ENCODE measurements at regions not wholly inside any gene's neighbourhood (a gene's known extent, or its start where the extent isn't known, plus 50 kb on each side); places are given as distances from the start of the nearest gene placed in this dataset.
"Not testable (repeated sequence)": the region's sequence is repeated elsewhere in the genome, so short reads cannot be mapped to it uniquely, and the experiment has no call there.

DNA sequence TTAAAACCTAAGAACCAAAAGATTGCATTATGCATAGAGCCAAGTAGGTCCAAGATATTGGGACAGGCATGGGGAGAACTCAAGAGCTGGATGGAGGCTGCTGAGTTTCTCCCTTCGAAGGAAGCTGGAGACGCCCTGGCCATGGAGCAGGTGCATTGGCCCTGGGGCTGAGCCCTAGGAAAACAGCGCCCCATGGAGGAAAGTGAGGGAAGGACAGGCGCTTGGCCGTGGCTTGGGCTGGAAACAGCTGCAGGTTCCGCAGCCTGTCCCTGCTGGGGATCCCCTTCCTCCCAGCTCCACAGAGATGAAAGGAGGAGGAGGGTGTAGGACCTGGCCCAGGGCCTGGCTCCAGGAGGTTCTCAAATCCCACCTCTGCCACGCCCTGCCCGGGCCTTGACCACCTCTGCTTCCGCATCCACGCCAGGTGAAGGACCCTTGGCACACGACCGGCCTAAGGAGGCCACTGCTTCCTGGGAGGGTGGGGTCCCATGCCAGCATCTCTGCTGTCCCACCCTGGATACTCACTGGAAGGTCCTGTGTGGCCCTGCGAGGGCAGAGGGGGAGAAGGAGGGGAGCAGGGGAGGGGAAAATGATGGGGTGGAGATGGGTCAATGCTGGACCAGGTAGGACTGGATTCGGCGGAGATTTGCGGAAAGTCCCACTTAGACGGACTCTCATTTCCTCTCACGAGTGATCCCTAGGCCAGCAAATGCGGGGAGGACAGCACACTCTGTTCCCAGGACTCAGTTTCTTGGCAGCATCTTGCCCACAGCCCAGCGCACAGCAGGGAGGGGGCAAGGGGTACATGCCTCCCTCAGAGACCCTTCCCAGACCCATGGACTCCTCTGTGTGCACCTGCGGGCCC lies 258.6 kb upstream of the TCERG1L start:
- DNase-seq = no peak

DNA sequence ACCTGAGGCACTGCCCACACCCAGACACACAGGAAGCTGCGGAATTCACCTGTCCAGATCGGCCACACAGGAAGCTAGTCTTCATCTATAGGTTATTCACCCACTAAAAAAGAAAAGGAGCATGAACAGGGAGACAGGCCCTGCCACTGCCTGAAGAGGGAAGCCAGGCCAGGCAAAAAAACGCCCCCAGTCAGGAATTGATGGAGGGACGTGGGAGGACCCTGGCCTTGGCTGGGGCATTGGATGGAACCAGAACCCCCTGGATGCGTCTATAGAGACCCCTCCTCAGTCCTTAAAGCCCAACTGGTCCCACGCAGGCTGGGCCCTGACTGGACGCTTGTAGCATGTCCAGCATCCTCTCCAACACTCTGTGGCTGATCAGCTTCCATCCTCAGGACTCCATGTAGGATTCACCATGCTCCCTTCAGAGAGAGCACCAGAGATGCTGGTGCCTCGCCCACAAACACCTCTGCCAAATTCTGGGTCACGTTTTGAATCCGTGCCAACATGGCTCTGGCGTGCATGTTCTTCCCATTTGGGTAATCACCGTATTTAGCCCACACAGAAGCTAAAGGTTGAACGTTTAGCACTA lies 259.3 kb upstream of the TCERG1L start:
- no peak for DNase-seq

DNA sequence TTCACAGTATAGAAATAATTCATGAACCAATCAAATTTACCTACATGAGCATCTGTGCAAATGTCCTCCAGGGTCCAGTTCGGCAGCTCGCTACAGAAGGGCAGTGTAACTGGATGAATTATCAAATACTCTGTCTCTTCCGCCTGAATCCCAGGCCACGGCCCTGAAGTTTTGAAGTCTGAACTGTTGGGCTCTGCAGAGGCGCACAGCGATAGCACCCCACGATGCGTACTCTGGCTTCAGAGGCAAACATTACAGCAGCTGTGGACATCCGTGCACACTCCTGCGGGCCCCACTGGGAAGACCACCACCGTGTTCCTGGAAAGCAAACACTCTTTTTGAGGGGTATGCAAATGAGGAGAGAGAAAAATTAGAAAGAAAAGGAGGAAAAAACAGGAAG lies 259.8 kb upstream of the TCERG1L start:
- DNase-seq = no peak

DNA sequence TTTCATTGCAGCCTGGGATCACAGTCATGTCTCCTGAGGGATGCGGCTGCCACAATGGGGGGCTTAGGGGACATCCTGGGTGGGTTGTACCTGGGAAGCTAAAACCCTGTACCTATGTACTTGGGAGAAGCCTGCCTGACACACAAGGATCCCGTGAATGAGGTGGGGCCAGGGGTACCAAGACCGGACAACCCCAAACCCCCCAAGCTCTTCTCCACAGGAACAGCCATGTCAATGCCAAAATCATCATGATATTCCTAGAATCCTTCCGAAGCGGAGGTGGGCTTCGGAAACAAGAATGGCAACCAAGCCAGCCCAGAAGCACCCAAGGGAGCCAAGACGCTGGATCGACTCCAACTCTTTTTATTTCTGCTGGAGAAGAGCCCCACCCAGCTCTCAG lies 260.3 kb upstream of the TCERG1L start:
- DNase-seq = no peak

DNA sequence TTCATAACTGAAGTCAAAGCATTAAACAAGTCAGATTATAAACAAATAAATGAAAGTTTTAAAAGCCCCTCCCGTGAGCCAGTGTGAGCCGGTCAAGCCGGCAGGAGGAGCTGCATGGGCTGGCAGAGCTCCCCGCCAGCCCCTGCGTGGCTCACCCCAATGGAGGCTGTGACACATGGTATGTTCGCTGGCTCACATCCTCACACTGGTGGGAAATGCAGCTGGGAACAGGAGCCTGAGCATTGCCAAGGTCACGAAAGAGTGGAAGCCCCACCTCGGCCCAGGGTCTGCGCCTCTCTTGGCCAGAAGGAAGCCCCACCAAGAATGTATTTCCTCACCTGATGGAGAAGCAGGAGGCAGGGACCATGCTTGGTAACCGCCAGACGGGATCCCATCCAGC lies 261.7 kb upstream of the TCERG1L start:
- DNase-seq = no peak

DNA sequence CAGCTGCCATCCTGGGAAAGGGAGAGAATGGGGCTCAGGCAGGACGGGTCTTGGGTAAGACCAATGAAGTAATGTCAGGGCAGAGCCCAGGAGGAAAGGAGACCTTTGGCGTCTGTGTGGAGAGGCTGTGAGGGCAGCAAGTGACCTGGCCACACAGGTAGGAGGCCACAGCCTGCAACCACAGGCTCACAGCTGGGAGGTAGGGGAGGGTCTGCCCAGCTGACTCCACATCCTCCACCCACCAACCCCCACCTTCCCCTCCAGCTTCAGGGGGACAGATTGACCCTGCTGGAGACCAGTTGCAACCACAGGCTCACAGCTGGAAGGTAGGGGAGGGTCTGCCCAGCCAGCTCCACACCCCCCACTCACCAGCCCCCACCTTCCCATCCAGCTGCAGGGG lies 262.2 kb upstream of the TCERG1L start:
- DNase-seq = no peak

DNA sequence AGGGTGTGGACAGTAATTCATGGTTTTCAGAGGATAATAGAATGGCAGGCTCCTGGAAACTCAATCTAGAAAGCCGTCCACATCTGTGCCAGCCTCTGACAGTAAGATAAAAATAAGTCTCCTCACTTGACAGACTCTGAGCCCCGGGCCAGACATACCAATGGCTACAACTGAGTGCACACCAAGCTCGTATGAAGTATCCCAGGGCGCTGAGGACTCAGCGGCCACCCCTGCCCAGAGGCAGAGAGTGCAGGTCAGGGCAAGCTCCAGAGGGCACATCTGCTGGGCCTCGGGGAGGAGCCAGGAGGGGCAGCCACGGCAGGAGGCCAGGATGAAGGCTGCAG lies 262.8 kb upstream of the TCERG1L start:
- no peak for DNase-seq

DNA sequence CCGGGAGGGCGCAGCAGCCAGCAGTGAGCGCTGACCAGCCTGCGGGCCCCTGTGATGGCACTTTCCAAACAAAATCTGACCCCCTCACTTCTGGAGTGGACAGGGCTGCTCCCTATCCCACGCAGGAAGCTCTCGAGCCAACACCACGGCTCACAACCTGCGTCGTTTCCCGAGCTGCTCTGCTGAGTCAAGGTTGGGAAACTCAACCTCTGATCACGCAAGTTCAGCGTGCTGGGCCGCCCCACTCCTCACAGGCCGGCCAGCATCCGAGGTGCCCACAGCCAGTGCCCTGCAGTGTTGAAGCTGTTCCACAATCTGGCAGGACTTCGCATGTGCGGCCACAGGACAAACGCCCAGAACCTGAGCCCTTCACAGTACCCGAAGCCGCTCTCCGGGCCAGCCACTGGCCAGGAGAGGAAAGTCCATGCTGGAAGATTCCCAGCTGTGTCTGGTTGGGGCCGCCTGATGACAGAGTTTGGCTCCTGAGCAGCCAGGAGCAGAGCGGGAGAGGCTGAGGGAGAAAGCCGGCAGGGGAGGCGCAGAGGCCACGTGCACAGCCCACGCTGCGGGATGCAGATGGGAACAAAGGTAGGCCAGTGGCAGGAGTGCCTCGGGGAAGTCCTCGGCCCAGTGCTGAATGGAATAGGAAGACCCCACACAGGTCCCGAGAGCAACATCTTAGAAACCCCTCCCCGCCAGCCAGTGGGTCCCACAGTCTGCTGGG lies 263.3 kb upstream of the TCERG1L start:
- DNase-seq = no peak

DNA sequence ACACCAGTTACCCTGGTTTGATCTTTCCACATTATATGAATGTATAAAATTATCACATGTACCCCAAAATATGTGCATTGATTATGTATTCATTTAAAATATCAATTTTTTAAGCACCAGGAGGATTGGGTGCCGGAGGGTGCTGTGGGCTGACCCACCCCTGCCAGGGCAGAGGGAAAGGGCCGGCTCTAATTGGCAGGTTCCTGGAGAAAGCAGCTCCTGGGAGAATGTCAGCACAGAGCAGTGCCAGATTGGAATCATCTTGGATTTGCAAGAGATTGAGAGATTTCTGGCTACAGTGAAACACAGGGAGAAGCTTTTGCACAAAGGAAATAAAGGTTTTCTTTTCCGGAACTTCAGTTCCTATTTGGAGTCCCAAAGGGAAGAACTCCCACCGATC lies 264.4 kb upstream of the TCERG1L start:
- no peak for DNase-seq

DNA sequence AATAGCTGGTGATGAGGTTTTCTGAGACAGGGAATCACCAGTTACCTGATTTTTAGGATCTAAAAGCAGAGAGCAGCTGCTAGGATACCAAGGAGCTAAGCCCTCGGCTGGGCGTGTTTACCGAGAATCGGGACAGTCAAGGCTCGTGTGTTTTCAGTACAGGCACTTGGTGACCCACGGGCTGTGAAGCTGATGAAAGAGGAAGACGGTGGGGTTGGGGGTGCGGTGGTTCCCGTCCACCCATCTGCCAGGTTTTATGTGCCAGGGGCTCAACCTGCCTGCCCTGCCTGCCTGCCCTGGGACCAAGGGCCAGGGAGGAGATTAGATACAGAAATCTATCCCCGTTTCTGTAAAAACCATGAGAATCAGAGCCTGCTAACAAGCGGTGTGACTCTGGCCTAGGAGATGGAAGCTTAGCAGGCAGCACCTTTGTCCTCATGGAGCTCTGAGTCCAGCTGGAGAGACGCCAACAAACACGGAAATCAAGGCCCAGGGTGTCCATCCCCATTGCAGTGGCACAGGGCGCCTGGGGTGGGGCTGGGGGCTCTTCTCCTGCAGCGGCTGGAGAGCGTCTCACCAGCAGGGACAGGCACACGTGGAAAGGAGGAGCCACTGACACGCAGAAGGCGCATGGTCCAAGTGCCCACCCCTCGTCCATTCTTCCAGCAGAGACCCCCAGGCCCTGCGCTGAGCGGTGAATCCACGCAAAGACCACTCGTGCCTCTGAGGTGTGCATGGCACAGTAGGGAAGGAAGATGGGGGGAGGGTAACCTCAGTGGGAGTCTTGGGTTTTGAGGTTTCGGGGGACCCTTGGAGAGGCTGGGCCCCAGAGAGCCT lies 265.0 kb upstream of the TCERG1L start:
- DNase-seq = no peak

DNA sequence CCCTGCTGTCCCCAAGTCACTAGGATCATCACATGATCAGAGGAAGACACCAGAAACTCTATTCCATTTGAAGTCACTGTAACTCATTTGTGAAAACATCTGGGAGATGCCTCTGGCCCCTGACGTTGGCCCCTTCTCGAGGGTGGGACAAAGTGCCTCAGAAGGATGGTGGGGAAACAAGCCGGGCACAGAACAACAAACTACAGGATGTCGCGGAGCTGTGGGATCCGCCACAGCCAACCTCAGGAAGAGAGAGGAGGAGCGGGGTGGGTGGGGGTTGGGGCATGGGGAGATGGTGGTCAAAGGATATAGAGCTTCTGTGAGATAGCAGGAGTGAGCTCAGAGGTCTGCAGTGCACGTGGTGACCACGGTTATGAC lies 265.6 kb upstream of the TCERG1L start:
- DNase-seq = no peak

DNA sequence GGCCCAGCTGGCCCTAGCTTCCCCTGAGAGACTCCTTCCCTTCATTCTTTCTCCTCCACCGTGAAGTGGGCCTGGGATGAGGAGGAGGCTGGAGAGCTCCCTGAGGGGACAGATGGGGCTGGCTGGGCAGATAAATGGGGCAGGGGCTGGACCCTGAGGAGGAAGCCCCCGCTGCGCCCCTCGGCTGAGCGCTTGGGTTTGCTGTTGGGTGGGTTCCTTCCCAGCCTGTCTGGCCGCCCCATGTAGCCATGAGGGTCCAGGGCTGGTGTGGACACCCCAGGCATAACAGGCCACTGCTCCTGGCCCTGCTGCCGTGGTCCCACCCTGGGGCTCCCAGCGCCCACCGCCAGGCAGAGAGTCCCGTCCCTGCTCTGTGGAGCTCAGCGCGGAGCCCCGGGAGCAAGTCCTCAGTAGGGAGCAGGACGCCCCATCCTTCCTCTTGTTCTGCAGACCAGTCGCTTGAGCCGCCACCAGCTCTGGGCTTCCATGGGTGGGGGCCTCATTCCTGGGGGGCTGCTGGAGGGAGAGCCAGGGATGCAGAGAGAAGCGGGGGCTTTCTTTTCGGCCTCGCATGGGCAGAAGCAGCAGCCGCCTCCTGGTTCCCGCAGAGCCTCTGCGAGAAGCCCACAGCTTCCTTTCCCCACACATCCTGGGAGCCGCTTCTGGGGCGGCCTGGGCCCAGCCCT lies 266.4 kb upstream of the TCERG1L start:
- no peak for DNase-seq

DNA sequence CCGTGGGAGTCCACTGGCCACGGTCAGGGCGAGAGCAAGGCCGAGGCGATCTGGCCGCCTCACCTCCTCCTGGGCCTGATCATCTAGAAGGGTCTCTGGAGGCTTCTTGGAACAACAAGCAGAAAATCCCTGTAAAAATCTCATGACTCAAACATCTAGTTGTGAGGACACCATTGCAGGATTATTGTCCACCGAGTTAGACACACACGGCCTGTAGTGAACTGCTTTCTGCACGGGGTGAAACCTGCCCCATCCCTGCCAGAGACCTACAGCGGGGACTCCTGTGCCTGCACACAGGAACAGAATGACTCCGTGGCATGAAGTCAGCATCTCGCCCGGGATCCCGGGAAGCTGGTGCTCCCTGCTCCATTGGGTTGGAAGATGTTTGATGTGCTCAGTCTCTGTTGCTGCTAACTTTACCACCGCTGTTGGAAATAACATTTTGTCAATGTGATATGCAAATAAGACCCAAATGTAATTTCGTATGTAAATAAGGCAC lies 267.0 kb upstream of the TCERG1L start:
- DNase-seq = no peak

DNA sequence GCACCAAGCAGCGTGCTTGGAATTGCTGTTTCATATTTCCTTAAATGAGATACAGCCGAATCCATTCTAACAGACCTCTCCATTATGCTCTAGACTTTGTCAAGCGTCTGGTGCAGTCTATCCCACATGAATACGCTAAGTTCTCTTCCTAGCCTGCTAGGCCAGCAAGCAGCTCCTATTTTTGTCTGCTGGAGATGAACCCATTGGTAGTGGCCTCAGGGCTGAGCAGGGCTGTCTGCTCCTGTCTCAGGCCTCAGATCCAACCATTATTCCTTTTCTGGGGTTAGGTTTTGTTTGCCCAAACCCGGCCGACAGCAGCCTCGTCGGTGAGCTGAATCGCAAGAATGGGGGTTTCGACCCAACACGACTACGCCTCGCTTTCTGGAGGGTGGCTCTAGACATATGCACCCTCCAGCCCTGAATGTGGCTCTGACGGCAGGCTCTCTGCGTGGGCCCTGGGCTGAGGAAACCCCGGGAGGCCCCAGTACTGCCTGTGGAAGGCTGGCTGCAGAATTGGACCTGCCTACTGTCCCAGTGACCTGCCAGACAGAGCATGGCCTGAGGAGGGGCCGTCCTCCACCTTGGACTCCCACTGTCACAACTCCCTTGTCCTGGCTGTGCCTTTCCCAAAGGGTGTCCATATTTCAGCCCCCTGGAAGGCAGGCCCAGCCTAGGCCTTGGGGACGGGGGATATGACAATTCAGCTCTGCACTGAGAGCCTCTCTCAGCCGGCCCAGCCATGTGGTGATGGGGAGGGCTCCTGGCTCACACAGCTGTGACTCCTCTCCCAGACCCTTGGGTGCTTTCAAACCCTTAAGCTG lies 267.9 kb upstream of the TCERG1L start:
- DNase-seq = no peak

DNA sequence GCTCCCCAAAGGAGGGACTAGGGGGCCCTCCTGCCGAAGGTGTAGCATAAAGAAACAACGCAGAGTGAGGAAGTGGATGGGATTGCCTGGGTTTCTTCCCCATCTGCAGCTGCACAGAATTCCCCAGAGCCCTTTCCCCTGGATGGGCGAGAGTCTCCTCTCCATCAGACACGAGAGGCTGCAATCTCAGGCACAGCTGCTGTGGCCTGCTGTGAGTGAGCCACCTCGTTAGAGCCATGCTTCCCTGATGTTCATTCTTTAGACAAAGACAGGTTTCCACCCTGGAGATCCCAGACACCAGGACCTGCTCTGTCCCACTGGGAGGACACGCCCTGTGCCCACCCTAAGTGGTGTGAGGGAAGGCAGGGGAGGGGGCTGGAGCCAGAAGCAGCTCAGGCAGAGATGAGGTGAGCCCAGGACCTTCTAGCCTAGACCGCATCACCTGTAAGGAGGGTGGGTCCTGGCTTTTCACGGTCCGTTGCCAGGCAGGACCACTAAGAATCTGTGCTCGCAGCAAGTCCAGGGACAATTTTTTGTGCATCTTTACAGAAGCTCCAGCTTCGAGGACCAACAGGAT lies 268.6 kb upstream of the TCERG1L start:
- no peak for DNase-seq

DNA sequence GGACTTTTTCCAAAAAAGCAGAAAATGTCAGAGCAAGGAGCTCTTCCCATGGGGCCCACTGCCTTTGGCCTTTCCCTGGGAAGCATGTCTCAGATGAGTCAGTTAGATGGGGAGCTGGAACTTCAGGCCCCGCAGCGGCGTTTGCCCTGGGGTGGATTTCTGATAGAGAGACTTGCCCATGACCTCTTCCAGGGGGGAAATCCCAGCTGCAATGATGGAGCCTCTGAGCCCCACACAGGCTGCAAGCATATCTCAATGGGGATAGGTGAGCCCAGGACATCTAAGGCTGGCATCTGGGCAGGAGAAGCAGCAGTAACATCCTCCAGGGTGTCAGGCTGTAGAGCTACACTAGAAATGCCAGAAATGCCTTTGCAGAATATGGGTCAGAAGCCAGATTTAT lies 269.2 kb upstream of the TCERG1L start:
- DNase-seq = no peak

DNA sequence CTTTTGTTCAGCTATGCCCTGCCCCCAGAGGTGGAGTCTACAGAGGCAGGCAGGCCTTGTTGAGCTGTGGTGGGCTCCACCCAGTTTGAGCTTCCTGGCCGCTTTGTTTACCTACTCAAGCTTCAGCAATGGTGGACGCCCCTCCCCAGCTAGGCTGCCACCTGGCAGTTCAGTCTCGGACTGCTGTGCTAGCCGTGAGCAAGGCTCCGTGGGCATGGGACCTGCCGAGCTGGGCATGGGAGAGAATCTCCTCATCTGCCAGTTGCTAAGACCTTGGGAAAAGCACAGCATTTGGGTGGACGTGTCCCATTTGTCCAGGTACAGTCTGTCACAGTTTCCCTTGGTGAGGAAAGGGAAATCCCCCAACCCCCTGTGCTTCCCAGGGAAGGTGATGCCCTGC lies 270.0 kb upstream of the TCERG1L start:
- not testable (repeated sequence) for DNase-seq

DNA sequence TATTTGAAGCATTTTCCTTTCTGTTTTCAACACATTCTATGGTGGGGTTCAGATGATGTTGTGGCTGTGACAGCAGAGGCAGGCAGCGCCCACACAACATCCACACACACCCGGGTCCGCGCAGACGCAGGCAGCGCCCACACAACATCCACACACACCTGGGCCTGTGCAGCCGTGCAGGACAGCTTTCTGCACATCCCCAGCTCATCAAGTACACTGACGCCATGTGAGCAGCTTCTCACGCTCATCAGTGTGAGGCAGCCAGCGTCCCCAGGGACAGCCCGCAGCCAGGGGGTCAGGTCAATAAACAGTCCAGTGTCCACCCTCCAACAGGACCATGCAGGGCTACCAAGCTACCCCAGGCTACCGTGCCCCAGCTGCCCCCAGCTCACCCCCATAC lies 272.8 kb upstream of the TCERG1L start:
- no peak for DNase-seq

DNA sequence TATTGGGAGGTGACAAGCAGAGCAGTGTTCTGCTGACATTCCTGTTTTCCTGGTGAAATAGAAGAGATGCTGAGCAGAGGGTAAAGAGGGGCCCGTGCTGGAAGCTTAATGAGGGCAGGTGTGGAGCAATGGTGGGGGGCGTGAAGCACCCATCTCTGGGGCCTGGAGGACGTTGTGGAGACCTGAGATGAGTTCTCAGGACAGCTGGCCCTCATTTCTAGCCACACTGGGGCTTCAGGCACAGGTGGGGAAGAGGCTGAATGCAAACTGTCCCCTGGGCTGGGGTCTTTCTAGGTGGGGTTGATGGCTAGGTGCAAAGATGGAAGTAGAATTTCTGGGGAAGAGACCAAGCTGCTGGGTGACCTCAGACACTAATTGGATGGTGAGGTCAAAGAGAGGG lies 274.2 kb upstream of the TCERG1L start:
- no peak for DNase-seq

DNA sequence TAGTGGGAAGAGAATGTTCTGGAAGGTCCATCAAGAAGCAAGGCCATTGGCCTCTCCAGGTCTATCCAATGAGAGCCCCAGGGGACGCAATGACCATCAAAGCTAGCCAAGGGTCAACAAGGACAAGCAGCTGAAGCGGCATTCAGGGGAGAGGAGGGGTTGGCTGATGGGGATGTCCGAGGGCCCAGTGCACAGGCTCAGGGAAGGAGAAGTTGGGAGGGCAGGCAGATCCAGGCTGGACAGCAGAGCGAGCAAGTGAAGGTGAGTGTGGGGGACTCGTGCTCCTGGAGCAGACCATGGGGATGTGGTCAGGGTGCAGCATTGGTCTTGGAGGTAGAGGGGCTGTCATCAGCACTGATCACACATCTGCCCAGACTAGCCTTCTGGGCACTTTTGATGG lies 275.4 kb upstream of the TCERG1L start:
- DNase-seq = no peak

DNA sequence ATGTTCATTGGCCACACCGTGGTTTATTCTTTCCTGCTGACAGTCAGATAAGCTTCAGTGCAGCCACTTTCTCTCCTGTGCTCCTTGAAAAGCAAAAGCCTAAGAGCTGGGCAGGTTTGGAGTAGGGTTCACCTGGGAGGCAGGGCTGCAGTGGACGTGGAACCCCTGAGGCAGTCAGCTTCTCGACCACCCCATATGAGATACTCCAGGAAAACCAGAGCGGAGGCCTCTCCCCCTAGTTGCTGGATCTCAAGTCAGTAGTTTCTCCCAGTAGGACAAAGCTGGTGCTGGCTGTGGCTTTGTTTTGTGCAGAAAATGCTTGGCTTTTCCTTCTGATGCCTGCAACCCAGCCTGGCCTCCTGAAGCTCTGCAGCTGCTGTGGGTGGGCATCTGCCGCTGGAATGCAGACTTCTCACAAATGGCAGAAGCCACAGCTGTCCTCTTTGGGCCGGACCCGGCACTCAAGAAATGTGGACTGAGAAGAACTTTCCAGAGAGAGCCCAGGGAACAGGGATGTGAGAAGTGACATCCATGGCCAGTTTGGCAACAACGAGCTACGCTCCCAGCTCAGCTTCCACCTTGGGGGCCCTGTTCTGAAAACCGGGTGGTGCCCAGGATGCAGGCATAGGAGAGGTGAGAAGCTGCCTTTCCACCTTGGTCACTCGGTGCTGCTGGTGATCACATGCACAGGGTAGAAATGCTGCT lies 276.6 kb upstream of the TCERG1L start:
- no peak for DNase-seq
